ENCODE measurements at regions not wholly inside any gene's neighbourhood (a gene's known extent, or its start where the extent isn't known, plus 50 kb on each side); places are given as distances from the start of the nearest gene placed in this dataset.

DNA sequence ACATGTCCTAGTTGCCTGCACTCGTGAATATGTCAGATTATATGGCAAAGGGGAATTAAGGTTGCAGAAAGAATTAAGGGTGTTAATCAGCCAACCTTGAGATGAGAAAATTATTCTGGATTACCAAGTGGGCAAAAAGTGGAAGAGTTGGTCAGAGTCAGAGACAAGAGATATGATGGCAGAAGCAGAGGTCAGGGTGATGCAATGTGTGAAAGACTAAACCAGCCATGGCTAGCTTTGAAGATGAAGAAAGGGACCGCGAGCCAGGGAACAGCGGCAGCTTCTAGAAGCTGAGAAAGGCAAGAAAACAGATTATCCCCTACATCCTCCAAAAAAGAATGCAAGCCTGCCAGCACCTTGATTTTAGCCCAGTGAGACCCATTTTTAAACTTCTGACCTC lies 385.6 kb downstream of the HNRNPD start:
- ChIA-PET POLR2A (no interaction called here), SMC1A (ENCODE audit: uncharacterized antibody, unreplicated experiment) (no interaction called here), CTCF (no interaction called here), RAD21 (ENCODE audit: unreplicated experiment) (no interaction called here)
- H3K36me3 ChIP-seq (ENCODE audit: control insufficient read depth in 2 of 2, insufficient read depth in 2 of 2, low read length in 1 of 2), result no peaks in the 10 kb centered on the region
- FAIRE-seq (no peak), ATAC-seq (no peak), DNase-seq (ENCODE audit: low read depth, low spot score) (no peak)
- H3K4me2 ChIP-seq (ENCODE audit: control insufficient read depth, insufficient read depth), result no peak overlapping the region
- H2AFZ ChIP-seq (ENCODE audit: control insufficient read depth, low read depth, low read length), result no peak overlapping the region
- H3K9ac ChIP-seq (ENCODE audit: control insufficient read depth, insufficient read depth, low read length), result no peak overlapping the region
- TF ChIP-seq CHD4 (IDR thresholded peaks at IDR 0.05) (no peak), MTA2 (IDR thresholded peaks at IDR 0.05; ENCODE audit: low read depth) (no peak), RELA (IDR thresholded peaks at IDR 0.05; ENCODE audit: borderline replicate concordance, partially characterized antibody) (no peak), ETV6 (conservative IDR thresholded peaks at IDR 0.05 in 1 of 2, IDR thresholded peaks at IDR 0.05 in 1 of 2; ENCODE audit: borderline replicate concordance in 1 of 2, low read depth in 1 of 2) (no peak), NFYB (IDR thresholded peaks at IDR 0.05; ENCODE audit: insufficient read depth, low read depth, low read length) (no peak), LARP7 (IDR thresholded peaks at IDR 0.05) (no peak), CUX1 (IDR thresholded peaks at IDR 0.05; ENCODE audit: insufficient replicate concordance, low read depth, low read length) (no peak), REST (IDR thresholded peaks at IDR 0.05; ENCODE audit: low read depth, low read length) (no peak), IKZF2 (IDR thresholded peaks at IDR 0.05) (no peak), CBX3 (IDR thresholded peaks at IDR 0.05; ENCODE audit: borderline replicate concordance, low read depth) (no peak)
- TF ChIP-seq, protein P1, sequence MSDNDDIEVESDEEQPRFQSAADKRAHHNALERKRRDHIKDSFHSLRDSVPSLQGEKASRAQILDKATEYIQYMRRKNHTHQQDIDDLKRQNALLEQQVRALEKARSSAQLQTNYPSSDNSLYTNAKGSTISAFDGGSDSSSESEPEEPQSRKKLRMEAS (IDR thresholded peaks at IDR 0.05; ENCODE audit: low read depth, low read length), result no peak
- no peak overlapping the region for H3K27ac ChIP-seq (ENCODE audit: control insufficient read depth, insufficient read depth)
- H3K4me1 ChIP-seq (ENCODE audit: control insufficient read depth, insufficient read depth, low read length), result no peaks in the 10 kb centered on the region
- H4K20me1 ChIP-seq (ENCODE audit: control insufficient read depth, insufficient read depth), result no peaks in the 10 kb centered on the region
- in situ Hi-C loops (cut with MboI) (no loop called here), intact Hi-C loops (cut with micrococcal nuclease; ENCODE audit: unreplicated experiment) (no loop called here)
- no peak overlapping the region for H3K4me3 ChIP-seq
- no peaks in the 10 kb centered on the region for H3K79me2 ChIP-seq (ENCODE audit: control insufficient read depth, insufficient read depth, low read length)
- 23% methylated on average over 4 of the region's 4 CpGs for WGBS (ENCODE audit: insufficient coverage, insufficient replicate concordance, low lambda C conversion rate, missing lambda C conversion rate)
- H3K9me3 ChIP-seq (replicated peaks; ENCODE audit: control insufficient read depth, insufficient read depth, low read length), result no peaks in the 10 kb centered on the region
- no TSS peak for BruUV-seq (replicated peaks)
- no peaks in the 10 kb centered on the region for H3K27me3 ChIP-seq (replicated peaks in 1 of 2; ENCODE audit: control insufficient read depth in 2 of 2, insufficient read depth in 2 of 2, low read length in 1 of 2)

Measured in GM12878 (cell line).